CD4-positive, alpha-beta memory T cell (primary cell): ENCODE measurements at regions not wholly inside any gene's neighbourhood (a gene's known extent, or its start where the extent isn't known, plus 50 kb on each side); places are given as distances from the start of the nearest gene placed in this dataset.
A peak's percentile ranks its signal among the peaks of the same experiment; 100 is the strongest.

Experiments
- CTCF ChIA-PET: fragments of 350-600 bp; sonication (Branson Sonifier 250); formaldehyde crosslinking; loops from one replicate; lab custom pipeline; 2021; ENCODE audit warnings: inconsistent platforms; ENCODE audit not compliant: partially characterized antibody; lab: Charles Lee
- POLR2A ChIA-PET: fragments of 350-600 bp; sonication (Branson Sonifier 250); formaldehyde crosslinking; loops from one replicate; lab custom pipeline; 2021; ENCODE audit not compliant: partially characterized antibody; lab: Charles Lee
- DNase-seq, 5 donors: peaks; one replicate each; pipeline versions ENCODE4 v3.0.0 to v3.0.0-alpha.2; 2020 to 2022; ENCODE audit warnings: mixed read lengths in 1 of 5
- H3K27ac ChIP-seq: one replicate; pipeline ENCODE4 v1.7.0; 2013; ENCODE audit warnings: low read depth, low read length
- H3K27me3 ChIP-seq: 2 replicates; pipeline ENCODE4 v1.7.0; 2013; ENCODE audit warnings: mild to moderate bottlenecking, low read length, moderate library complexity; ENCODE audit not compliant: insufficient read depth
- H3K36me3 ChIP-seq: 2 replicates; pipeline ENCODE4 v1.7.0; 2013; ENCODE audit warnings: mild to moderate bottlenecking, low read length, moderate library complexity; ENCODE audit not compliant: insufficient read depth
- H3K4me1 ChIP-seq: 2 replicates; pipeline ENCODE4 v1.7.0; 2013; ENCODE audit warnings: mild to moderate bottlenecking, low read length, moderate library complexity; ENCODE audit not compliant: insufficient read depth
- H3K4me3 ChIP-seq, 2 donors: one replicate each; pipeline ENCODE4 v1.7.0; 2013; ENCODE audit warnings: low read length in 2 of 2, mild to moderate bottlenecking in 1 of 2
- H3K9me3 ChIP-seq, 2 donors: one replicate each; pipeline ENCODE4 v1.7.0; 2013; ENCODE audit warnings: low read length in 2 of 2, control low read depth in 1 of 2; ENCODE audit not compliant: control insufficient read depth in 1 of 2
- H3K27ac Mint-ChIP-seq, 7 donors: one replicate each; pipeline ENCODE4 v1.8.0; 2020 to 2021; ENCODE audit warnings: mixed read lengths in 7 of 7, mild to moderate bottlenecking in 6 of 7, inconsistent platforms in 3 of 7, moderate library complexity in 3 of 7
- H3K27me3 Mint-ChIP-seq, 2 donors: one replicate each; pipeline ENCODE4 v1.8.0; 2020 to 2021; ENCODE audit warnings: mixed read lengths in 2 of 2
- H3K36me3 Mint-ChIP-seq, 2 donors: one replicate each; pipeline ENCODE4 v1.8.0; 2020 to 2021; ENCODE audit warnings: mixed read lengths in 2 of 2, inconsistent platforms in 1 of 2, mild to moderate bottlenecking in 1 of 2
- H3K4me1 Mint-ChIP-seq, 4 donors: one replicate each; pipeline ENCODE4 v1.8.0; 2020 to 2021; ENCODE audit warnings: mixed read lengths in 4 of 4, mild to moderate bottlenecking in 1 of 4
- H3K4me3 Mint-ChIP-seq, 8 donors: one replicate each; pipeline ENCODE4 v1.8.0; 2020 to 2021; ENCODE audit warnings: mixed read lengths in 8 of 8, mild to moderate bottlenecking in 7 of 8, moderate library complexity in 6 of 8, inconsistent platforms in 3 of 8
- H3K9me3 Mint-ChIP-seq, 8 donors: one replicate each; pipeline ENCODE4 v1.8.0; 2020 to 2021; ENCODE audit warnings: mixed read lengths in 8 of 8, mild to moderate bottlenecking in 5 of 8, inconsistent platforms in 3 of 8, moderate library complexity in 1 of 8
- intact Hi-C: fragments of 100-400 bp; cut with micrococcal nuclease; formaldehyde crosslinking; loops from one replicate; pipeline ENCODE4 v1.15.1; 2023

- POLR2A ChIA-PET = interaction anchor here (0.9 kb wide), 1 partner anchor 27 kb away, joined by 4 read pairs; no protein-coding TSS in a partner anchor
- H3K27ac Mint-ChIP-seq = peak overlapping the region in 2 of 7 donors; percentile 72 to 92
Measured at GRCh38 chr1:226806988-226807387, 63.4 kb upstream of the PSEN2 start.

GRCh38 chr1:226804907-226805759 lies 65.3 kb upstream of the PSEN2 start:
- H3K27me3 Mint-ChIP-seq = no peaks in the 10 kb centered on the region
- Histone ChIP-seq H3K4me1 (peaks cover 9% of the 10 kb centered on the region), H3K36me3 (no peaks in the 10 kb centered on the region), H3K9me3 (no peaks in the 10 kb centered on the region), H3K4me3 (no peak overlapping the region), H3K27me3 (no peaks in the 10 kb centered on the region), H3K27ac (no peak overlapping the region)
- peak overlapping the region in 1 of 7 donors; percentile 22 for H3K27ac Mint-ChIP-seq
- ChIA-PET CTCF (interaction anchor here (0.9 to 1.4 kb wide), 4 partner anchors 11 to 179 kb away, joined by 3 to 4 read pairs (median 3); no protein-coding TSS in a partner anchor), POLR2A (interaction anchor here (1.3 to 1.7 kb wide), 2 partner anchors 11 to 66 kb away, joined by 3 to 5 read pairs; partner anchors contain the start of gene ITPKB)
- H3K36me3 Mint-ChIP-seq = no peaks in the 10 kb centered on the region
- DNase-seq = no peak
- intact Hi-C loops = no loop called here
- H3K9me3 Mint-ChIP-seq = no peaks in the 10 kb centered on the region
- no peak overlapping the region for H3K4me3 Mint-ChIP-seq
- H3K4me1 Mint-ChIP-seq = peaks cover 3 to 11% (median 7%) of the 10 kb centered on the region in 4 donors

More at GRCh38 chr1:226806988-226807387, 63.4 kb upstream of the PSEN2 start:
- Histone ChIP-seq H3K4me1 (no peaks in the 10 kb centered on the region), H3K27ac (no peak overlapping the region), H3K9me3 (no peaks in the 10 kb centered on the region), H3K36me3 (no peaks in the 10 kb centered on the region), H3K27me3 (no peaks in the 10 kb centered on the region), H3K4me3 (no peak overlapping the region)
- Mint-ChIP-seq H3K36me3 (no peaks in the 10 kb centered on the region), H3K9me3 (no peaks in the 10 kb centered on the region), H3K4me3 (no peak overlapping the region), H3K27me3 (no peaks in the 10 kb centered on the region), H3K4me1 (peaks cover 0 to 4% (median 0%) of the 10 kb centered on the region in 4 donors)
- intact Hi-C loops = no loop called here
- no peak for DNase-seq
- CTCF ChIA-PET = no interaction called here

DNA sequence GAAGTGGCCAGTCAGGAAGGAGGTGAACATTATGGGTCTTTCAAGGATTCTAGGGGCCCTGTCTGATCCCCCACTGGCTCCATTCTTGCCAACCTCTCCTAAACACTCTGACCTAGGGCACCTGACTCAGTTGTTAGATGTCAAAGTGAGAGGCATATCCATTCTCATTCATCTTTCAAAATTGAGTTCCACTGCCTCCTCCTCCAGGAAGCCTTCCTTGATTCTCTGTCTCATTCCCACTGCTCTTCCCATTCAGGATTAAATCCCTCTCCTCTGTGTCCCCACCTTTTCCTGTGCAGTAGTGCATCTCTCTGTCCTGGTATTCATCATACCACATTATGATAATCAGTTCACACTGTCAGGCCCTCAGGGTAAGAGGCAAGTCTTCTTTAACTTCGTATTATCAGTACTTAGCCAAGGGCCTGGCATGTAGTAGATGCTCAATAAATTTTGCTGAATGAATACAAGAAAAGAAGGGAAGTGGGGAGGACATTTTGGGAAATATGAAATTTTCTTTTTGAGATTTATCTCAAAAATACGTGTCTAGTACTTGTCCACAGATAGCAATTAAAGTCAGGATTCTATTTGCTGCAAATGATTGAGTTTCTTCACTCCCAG lies 61.8 kb upstream of the ITPKB start:
- POLR2A ChIA-PET = interaction anchor here (0.8 to 3.2 kb wide), 8 partner anchors 9 to 157 kb away, joined by 3 to 36 read pairs (median 4); partner anchors contain the start of gene ITPKB
- intact Hi-C loops = no loop called here
- no peak for DNase-seq
- no peaks in the 10 kb centered on the region for H3K9me3 Mint-ChIP-seq
- H3K27me3 Mint-ChIP-seq = no peaks in the 10 kb centered on the region
- peak overlapping the region; percentile 27 to 98 (median 78) for H3K27ac Mint-ChIP-seq
- H3K4me3 Mint-ChIP-seq = peak overlapping the region in 3 of 8 donors; percentile 12 to 35 (median 19)
- CTCF ChIA-PET = interaction anchor here (0.8 to 1.3 kb wide), 7 partner anchors 9 to 192 kb away, joined by 3 to 5 read pairs (median 3); no protein-coding TSS in a partner anchor
- no peaks in the 10 kb centered on the region for H3K27me3 ChIP-seq
- H3K4me3 ChIP-seq = no peak overlapping the region
- peaks cover 26 to 40% (median 33%) of the 10 kb centered on the region in 4 donors for H3K4me1 Mint-ChIP-seq
- H3K4me1 ChIP-seq = peaks cover 38% of the 10 kb centered on the region
- H3K36me3 Mint-ChIP-seq = no peaks in the 10 kb centered on the region
- H3K36me3 ChIP-seq = no peaks in the 10 kb centered on the region
- H3K9me3 ChIP-seq = no peaks in the 10 kb centered on the region
- no peak overlapping the region for H3K27ac ChIP-seq

DNA sequence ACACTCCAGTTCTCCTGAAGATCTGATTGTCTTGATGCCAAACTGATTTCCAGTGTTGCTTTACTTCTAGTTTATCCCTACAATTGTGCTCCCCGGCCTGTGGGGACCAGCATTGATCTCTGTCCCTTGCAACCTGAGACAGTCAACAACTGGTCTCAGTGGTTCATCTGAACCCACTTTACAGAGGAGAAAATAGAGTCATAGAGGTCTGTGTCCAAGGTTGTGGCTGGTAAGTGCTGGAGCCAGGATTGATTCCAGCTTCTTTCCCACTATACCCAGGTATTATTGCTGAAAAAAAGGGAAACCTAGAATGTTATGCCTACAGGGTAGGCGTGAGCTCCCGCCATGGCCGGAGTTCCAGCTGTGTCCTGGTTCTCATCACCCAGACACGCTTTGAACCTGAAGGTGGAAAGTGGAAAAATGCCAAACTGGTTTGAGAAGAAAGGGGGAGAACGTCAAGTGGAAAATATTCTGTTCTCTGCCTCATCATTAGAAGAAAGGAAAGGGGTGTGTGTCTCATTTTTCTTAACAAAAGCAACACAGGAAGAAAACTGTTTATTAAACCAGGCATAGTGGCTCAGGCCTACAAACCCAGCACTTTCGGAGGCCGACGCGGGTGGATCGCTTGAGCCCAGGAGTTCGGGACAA lies 60.7 kb upstream of the ITPKB start:
- H3K4me1 ChIP-seq = peaks cover 38% of the 10 kb centered on the region
- peak overlapping the region; percentile 57 to 90 (median 68) for H3K4me3 Mint-ChIP-seq
- peak in 4 of 5 donors; percentile 1 to 49 (median 9) for DNase-seq
- H3K27me3 ChIP-seq = no peaks in the 10 kb centered on the region
- H3K36me3 ChIP-seq = no peaks in the 10 kb centered on the region
- POLR2A ChIA-PET = interaction anchor here (0.6 to 3.2 kb wide), 11 partner anchors 8 to 156 kb away, joined by 3 to 36 read pairs (median 4); partner anchors contain the start of gene ITPKB
- intact Hi-C loops = loop anchor here (2.0 kb wide), 1 partner anchor 61 kb away; the partner anchor contains the start of gene ITPKB
- peaks cover 26 to 44% (median 34%) of the 10 kb centered on the region in 4 donors for H3K4me1 Mint-ChIP-seq
- H3K9me3 ChIP-seq = no peaks in the 10 kb centered on the region
- H3K27ac Mint-ChIP-seq = peak overlapping the region; percentile 97 to 100 (median 99)
- CTCF ChIA-PET = interaction anchor here (0.8 to 1.3 kb wide), 8 partner anchors 10 to 190 kb away, joined by 3 to 5 read pairs (median 4); no protein-coding TSS in a partner anchor
- H3K27me3 Mint-ChIP-seq = no peaks in the 10 kb centered on the region
- H3K9me3 Mint-ChIP-seq = no peaks in the 10 kb centered on the region
- H3K27ac ChIP-seq = peak overlapping the region; percentile 80
- no peaks in the 10 kb centered on the region for H3K36me3 Mint-ChIP-seq
- H3K4me3 ChIP-seq = no peak overlapping the region

GRCh38 chr1:226798427-226799411 lies 59.6 kb upstream of the ITPKB start:
- no peaks in the 10 kb centered on the region for H3K9me3 ChIP-seq
- Mint-ChIP-seq H3K27me3 (no peaks in the 10 kb centered on the region), H3K4me3 (peak overlapping the region; percentile 27 to 90 (median 80)), H3K27ac (peak overlapping the region; percentile 97 to 100 (median 99)), H3K9me3 (no peaks in the 10 kb centered on the region), H3K4me1 (peaks cover 26 to 45% (median 34%) of the 10 kb centered on the region in 4 donors), H3K36me3 (no peaks in the 10 kb centered on the region)
- POLR2A ChIA-PET = interaction anchor here (1.0 to 3.2 kb wide), 8 partner anchors 17 to 150 kb away, joined by 3 to 36 read pairs (median 8); partner anchors contain the start of gene ITPKB
- DNase-seq = peak; percentile 64 to 76 (median 68)
- peak overlapping the region in 1 of 2 donors; percentile 5 for H3K4me3 ChIP-seq
- intact Hi-C loops = loop anchor here (2.0 kb wide), 1 partner anchor 60 kb away; the partner anchor contains the start of gene ITPKB
- H3K27me3 ChIP-seq = no peaks in the 10 kb centered on the region
- H3K27ac ChIP-seq = peak overlapping the region; percentile 80
- no peaks in the 10 kb centered on the region for H3K36me3 ChIP-seq
- H3K4me1 ChIP-seq = peaks cover 38% of the 10 kb centered on the region
- CTCF ChIA-PET = no interaction called here

DNA sequence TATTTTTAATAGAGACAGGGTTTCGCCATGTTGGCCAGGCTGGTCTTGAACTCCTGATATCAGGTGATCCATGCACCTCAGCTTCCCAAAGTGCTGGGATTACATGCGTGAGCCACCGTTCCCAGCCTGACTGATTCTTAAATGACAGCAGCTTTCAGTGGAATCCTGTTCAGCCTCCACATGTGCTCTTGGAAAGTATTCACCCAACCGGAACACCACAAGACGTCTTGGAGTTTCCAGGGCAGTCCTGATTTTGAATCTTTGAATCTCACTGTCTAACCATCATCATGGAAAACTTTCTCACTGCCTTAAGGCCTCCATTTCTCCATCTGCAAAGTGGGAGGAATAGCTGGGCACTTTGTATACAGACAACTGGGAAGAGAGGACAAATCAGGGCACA lies 58.1 kb upstream of the ITPKB start:
- ChIA-PET CTCF (interaction anchor here (1.1 kb wide), 1 partner anchor 73 kb away, joined by 3 read pairs; no protein-coding TSS in a partner anchor), POLR2A (interaction anchor here (0.6 to 2.0 kb wide), 2 partner anchors 37 to 58 kb away, joined by 3 to 5 read pairs; partner anchors contain the start of gene ITPKB)
- intact Hi-C loops = no loop called here
- H3K36me3 Mint-ChIP-seq = no peaks in the 10 kb centered on the region
- no peaks in the 10 kb centered on the region for H3K27me3 ChIP-seq
- no peaks in the 10 kb centered on the region for H3K9me3 ChIP-seq
- H3K27me3 Mint-ChIP-seq = no peaks in the 10 kb centered on the region
- DNase-seq = no peak
- peak overlapping the region in 3 of 8 donors; percentile 24 to 53 (median 38) for H3K4me3 Mint-ChIP-seq
- peak overlapping the region; percentile 78 to 95 (median 88) for H3K27ac Mint-ChIP-seq
- no peaks in the 10 kb centered on the region for H3K36me3 ChIP-seq
- H3K4me1 ChIP-seq = peaks cover 38% of the 10 kb centered on the region
- no peak overlapping the region for H3K4me3 ChIP-seq
- H3K27ac ChIP-seq = no peak overlapping the region
- peaks cover 26 to 45% (median 34%) of the 10 kb centered on the region in 4 donors for H3K4me1 Mint-ChIP-seq
- H3K9me3 Mint-ChIP-seq = no peaks in the 10 kb centered on the region
